Activated naive CD4-positive, alpha-beta T cell treated with anti-CD3 and anti-CD28 coated beads for 36 hours (primary cell): ENCODE measurements at regions not wholly inside any gene's neighbourhood (a gene's known extent, or its start where the extent isn't known, plus 50 kb on each side); places are given as distances from the start of the nearest gene placed in this dataset.

ENCODE experiments used
- CTCF ChIA-PET: fragments of 350-600 bp; sonication (Branson Sonifier 250); formaldehyde crosslinking; loops from one replicate; lab custom pipeline; 2021; ENCODE audit warnings: antibody characterized with exemption; lab: Charles Lee
- DNase-seq: peaks from one replicate; pipeline ENCODE4 v3.0.0-alpha.2; 2020
- H3K27ac Mint-ChIP-seq: one replicate; pipeline ENCODE4 v1.8.0; 2021; ENCODE audit warnings: mild to moderate bottlenecking, mixed read lengths
- H3K27me3 Mint-ChIP-seq: one replicate; pipeline ENCODE4 v1.8.0; 2021; ENCODE audit warnings: low read depth, mixed read lengths
- H3K36me3 Mint-ChIP-seq: one replicate; pipeline ENCODE4 v1.8.0; 2021; ENCODE audit warnings: low read depth, mixed read lengths
- H3K4me1 Mint-ChIP-seq: one replicate; pipeline ENCODE4 v1.8.0; 2021; ENCODE audit warnings: low read depth, mixed read lengths
- H3K4me3 Mint-ChIP-seq: one replicate; pipeline ENCODE4 v1.8.0; 2021; ENCODE audit warnings: mild to moderate bottlenecking, moderate library complexity, mixed read lengths
- H3K9me3 Mint-ChIP-seq: one replicate; pipeline ENCODE4 v1.8.0; 2021; ENCODE audit warnings: mixed read lengths
- intact Hi-C: fragments of 100-400 bp; cut with micrococcal nuclease; formaldehyde crosslinking; loops from one replicate; pipeline ENCODE4 v1.15.1; 2023

DNA sequence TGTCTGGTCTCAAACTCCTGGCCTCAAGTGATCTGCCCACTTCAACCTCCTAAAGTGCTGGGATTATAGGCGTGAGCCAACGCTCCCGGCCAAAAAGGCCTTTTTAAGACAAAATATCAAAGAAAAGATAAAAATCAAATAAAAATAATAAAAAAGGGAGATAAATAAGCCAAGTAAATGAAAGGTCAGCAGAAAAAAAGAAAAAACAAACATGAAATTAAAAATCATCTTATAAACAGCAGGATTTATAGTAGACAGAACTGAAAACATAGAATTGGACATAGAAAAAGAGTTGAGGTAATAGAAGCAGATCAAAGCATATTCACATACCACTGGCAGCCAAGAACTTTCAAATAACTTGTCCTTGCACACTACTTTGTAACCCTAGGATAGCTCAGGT, 983.4 kb downstream of the ROBO2 start:
- Mint-ChIP-seq H3K36me3 (no peaks in the 10 kb centered on the region), H3K27ac (no peak overlapping the region), H3K27me3 (no peaks in the 10 kb centered on the region), H3K4me3 (no peak overlapping the region), H3K9me3 (peaks cover 19% of the 10 kb centered on the region), H3K4me1 (no peaks in the 10 kb centered on the region)
- DNase-seq, result no peak
- intact Hi-C loops, result no loop called here
- CTCF ChIA-PET, result no interaction called here

DNA sequence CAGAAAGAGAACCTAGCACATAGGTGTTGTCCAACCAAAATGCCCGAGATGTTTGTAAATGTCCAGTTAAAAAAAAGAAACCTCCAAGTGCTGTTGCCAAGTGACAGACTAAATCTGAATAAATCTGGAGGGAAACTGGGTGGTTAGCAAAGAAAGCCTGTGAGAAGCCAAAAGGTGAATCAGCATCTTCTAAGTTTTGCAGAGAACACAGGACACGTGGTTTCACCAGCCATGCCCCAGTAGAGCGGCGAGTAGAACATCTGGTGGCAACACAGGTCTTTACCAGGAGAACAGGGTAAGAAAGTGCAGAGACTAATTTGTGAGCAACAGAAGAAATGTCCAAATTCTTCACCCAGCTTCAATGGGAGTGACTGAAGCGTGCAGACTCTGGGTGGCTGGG, 986.0 kb downstream of the ROBO2 start:
- CTCF ChIA-PET, result interaction anchor here (0.6 kb wide), 1 partner anchor 1487 kb away, joined by 5 read pairs; no protein-coding TSS in a partner anchor
- H3K4me3 Mint-ChIP-seq, result no peak overlapping the region
- no peaks in the 10 kb centered on the region for H3K27me3 Mint-ChIP-seq
- no peaks in the 10 kb centered on the region for H3K36me3 Mint-ChIP-seq
- H3K9me3 Mint-ChIP-seq, result peaks cover 22% of the 10 kb centered on the region
- H3K4me1 Mint-ChIP-seq, result no peaks in the 10 kb centered on the region
- intact Hi-C loops, result no loop called here
- DNase-seq, result no peak
- no peak overlapping the region for H3K27ac Mint-ChIP-seq

DNA sequence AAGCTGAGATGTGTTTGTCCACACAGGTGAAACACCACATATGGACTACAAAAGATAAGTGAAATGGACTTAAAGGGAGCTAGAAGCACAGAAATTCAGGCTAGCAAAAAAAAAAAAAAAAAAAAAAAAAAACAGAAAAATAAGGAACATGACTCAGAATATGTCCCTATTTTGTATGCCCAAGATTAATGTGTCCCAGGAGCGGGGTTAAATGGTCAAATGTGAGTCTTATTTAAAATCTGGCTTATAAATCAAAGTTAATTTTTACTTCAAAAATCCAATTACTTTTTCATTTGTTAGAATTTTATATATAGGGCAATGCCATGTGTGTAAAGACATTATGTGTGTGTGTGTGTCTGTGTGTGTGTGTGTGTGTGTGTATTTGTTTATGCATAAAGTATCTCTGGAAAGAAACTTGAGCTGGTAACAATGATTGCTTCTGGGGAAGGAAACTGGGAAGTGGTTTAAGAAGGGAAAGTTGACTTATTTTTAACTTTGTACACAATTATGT, 986.5 kb downstream of the ROBO2 start:
- Mint-ChIP-seq H3K9me3 (peaks cover 22% of the 10 kb centered on the region), H3K27ac (no peak overlapping the region), H3K36me3 (no peaks in the 10 kb centered on the region), H3K4me1 (no peaks in the 10 kb centered on the region), H3K4me3 (no peak overlapping the region), H3K27me3 (no peaks in the 10 kb centered on the region)
- DNase-seq, result no peak
- intact Hi-C loops, result no loop called here
- CTCF ChIA-PET, result interaction anchor here (0.6 kb wide), 1 partner anchor 1487 kb away, joined by 5 read pairs; no protein-coding TSS in a partner anchor

DNA sequence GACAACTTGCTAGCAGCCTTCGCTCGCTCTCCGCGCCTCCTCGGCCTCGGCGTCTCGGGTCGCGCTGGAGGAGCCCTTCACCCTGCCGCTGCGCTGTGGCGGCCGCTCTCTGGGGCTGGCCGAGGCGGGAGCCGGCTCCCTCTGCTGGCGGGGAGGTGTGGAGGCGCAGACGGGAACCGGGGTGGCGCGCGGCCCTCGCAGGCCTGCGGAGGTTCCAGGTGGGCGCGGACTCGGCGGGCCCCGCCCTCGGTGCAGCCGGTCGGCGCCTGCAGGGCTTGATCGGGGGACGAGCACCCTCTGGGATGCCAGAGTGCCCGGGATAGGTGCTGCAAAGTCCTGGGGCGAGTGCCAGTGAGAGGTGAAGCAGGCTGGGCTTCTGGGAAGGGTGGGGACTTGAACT, 989.9 kb downstream of the ROBO2 start:
- intact Hi-C loops, result no loop called here
- H3K9me3 Mint-ChIP-seq, result peaks cover 16% of the 10 kb centered on the region
- no peak overlapping the region for H3K27ac Mint-ChIP-seq
- H3K4me3 Mint-ChIP-seq, result no peak overlapping the region
- no peaks in the 10 kb centered on the region for H3K36me3 Mint-ChIP-seq
- DNase-seq, result no peak
- no peaks in the 10 kb centered on the region for H3K4me1 Mint-ChIP-seq
- CTCF ChIA-PET, result no interaction called here
- no peaks in the 10 kb centered on the region for H3K27me3 Mint-ChIP-seq

DNA sequence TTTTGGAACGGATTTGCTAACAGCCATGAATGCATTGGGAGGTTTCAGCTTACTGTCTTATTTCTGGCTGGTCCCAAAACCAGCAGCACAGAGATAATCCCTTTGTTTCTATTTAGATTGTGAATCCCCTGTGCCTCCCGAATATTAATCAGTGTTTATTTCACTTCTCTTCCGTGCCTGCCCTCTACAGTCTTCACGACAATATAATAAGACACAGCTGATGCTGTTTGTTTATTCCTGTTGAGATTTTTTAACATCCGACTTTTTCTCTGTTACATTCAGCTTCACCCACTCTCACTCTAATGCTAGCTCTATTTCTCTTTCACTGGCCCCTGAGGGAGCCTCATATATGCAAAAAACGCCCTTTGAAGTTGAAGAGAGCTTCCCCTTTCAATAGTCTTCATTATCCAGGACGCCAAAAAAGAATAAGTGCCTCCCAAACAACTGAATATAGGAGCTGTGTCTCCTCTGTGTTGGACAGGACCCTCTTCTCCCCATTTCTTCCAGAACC, 995.3 kb downstream of the ROBO2 start:
- no peaks in the 10 kb centered on the region for H3K36me3 Mint-ChIP-seq
- H3K4me3 Mint-ChIP-seq, result no peak overlapping the region
- no peak overlapping the region for H3K27ac Mint-ChIP-seq
- no peak for DNase-seq
- intact Hi-C loops, result no loop called here
- CTCF ChIA-PET, result no interaction called here
- peaks cover 3% of the 10 kb centered on the region for H3K9me3 Mint-ChIP-seq
- H3K27me3 Mint-ChIP-seq, result no peaks in the 10 kb centered on the region
- no peaks in the 10 kb centered on the region for H3K4me1 Mint-ChIP-seq

DNA sequence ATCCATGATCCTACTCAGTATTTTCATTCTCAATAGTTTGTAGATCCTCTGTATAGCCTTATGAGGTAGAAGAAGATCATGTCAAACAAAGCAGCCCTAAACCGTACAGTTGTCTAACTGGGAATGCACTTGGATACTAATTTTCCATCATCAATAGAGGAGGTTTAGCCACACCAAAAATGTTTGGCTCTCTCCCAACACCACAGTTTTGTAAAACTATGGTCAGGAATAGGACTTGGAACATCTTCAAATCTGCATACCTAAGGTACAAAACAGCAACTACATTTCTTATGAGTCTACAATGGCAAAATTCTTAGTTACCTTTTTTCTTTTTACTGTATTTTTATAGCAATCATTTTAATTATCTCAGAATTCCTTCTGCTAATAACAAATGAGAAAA, 1001.6 kb downstream of the ROBO2 start:
- Mint-ChIP-seq H3K27ac (no peak overlapping the region), H3K4me3 (no peak overlapping the region), H3K36me3 (no peaks in the 10 kb centered on the region), H3K4me1 (no peaks in the 10 kb centered on the region), H3K9me3 (peaks cover 8% of the 10 kb centered on the region), H3K27me3 (no peaks in the 10 kb centered on the region)
- CTCF ChIA-PET, result no interaction called here
- intact Hi-C loops, result no loop called here
- DNase-seq, result no peak

DNA sequence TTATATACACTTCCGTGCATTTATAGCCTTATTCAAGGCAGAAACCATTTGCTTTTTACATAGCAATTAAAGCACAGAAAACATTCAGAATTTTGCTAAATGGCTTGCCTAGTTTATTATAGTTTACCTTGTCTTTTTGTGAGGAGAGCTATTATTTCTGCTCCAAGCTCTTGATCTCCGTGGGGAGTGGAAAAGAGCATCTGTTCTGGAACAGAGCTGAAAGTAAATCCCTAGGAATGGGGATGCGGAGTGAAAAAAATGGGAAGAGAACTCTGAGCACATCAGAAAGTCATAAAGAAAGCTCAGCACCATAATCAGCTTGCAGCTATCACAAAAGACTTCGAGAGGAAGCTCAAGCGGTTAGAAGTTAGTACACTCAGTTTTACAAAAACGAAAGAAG, 1006.7 kb downstream of the ROBO2 start:
- CTCF ChIA-PET, result no interaction called here
- Mint-ChIP-seq H3K4me1 (no peaks in the 10 kb centered on the region), H3K9me3 (peaks cover 6% of the 10 kb centered on the region), H3K4me3 (no peak overlapping the region), H3K36me3 (no peaks in the 10 kb centered on the region), H3K27me3 (no peaks in the 10 kb centered on the region), H3K27ac (no peak overlapping the region)
- DNase-seq, result no peak
- intact Hi-C loops, result no loop called here

DNA sequence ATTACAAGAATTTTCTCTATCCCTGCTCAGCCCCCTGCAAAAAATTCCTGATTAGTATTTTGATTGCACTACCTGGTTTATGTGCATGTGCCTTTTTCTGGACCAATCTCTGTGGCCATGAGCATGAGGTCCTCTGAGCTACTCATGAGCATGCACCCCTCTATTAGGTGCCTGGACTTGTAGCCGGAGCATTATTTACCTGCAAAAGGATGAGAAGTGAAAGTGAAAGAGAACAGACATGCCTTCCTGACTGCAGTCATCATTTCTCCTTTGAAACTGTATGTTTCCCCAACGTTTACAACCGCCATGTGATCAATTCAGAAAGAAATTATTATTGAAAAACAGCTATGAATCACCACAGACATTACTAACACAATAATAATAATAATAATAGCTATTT, 1008.8 kb downstream of the ROBO2 start:
- Mint-ChIP-seq H3K27ac (no peak overlapping the region), H3K4me1 (no peaks in the 10 kb centered on the region), H3K36me3 (no peaks in the 10 kb centered on the region), H3K27me3 (no peaks in the 10 kb centered on the region), H3K9me3 (peaks cover 8% of the 10 kb centered on the region), H3K4me3 (no peak overlapping the region)
- CTCF ChIA-PET, result no interaction called here
- intact Hi-C loops, result no loop called here
- no peak for DNase-seq

DNA sequence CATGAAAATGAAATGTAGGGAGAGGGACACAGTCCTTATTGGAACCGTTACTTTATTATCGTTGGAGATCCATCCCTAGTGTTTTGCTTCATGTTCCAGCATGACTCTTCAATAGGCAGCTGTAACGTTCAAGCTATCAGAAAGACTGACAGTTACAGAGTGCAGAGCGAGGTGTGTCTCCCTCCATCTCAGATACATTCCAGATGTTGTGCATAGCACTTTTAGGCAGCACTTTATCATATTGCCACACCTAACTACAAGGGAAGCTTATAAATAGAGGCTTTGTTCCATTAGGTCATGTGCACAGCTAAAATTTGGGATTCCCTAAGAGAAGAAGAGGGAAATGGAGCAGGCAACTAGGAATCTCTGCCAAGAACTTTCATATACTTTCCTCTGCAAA, 1009.6 kb downstream of the ROBO2 start:
- Mint-ChIP-seq H3K36me3 (no peaks in the 10 kb centered on the region), H3K4me1 (no peaks in the 10 kb centered on the region), H3K27ac (no peak overlapping the region), H3K9me3 (peaks cover 8% of the 10 kb centered on the region), H3K4me3 (no peak overlapping the region), H3K27me3 (no peaks in the 10 kb centered on the region)
- intact Hi-C loops, result no loop called here
- CTCF ChIA-PET, result no interaction called here
- no peak for DNase-seq

DNA sequence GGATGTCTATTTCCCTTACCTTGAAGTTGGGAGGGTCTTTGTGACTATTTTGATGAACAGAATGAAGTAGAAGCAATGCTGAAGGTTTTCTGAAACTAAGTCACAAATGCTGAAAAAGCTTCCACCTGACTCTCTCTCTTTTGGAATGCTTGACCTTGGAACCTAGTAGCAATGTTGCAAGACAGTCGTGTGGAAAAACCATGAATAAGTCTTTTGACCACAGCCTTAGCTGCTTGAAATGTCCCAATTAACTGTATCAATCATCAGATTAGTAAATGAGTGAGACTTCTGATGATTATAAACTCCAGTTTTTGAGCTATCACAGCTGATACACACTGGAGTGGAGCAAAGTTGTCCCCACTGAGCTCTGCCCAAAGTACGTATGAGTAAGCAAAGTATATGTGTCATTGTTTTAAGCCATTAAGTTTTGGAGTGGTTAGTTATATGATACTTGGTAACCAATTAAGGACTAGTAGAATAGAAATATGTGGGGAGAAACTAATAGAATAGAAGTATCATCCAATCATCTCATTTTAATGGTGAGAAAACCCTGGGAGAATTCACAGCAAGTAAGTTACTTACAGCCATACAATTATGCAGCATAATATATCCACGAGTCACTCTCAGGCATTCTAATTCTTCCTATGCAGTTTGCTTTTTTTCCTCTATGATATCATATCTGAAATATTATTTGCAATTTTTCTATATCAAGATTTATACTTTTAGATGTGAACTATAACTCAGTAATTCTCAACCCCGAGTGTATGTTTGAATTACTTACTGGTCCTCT, 1010.6 kb downstream of the ROBO2 start:
- Mint-ChIP-seq H3K27ac (no peak overlapping the region), H3K9me3 (peaks cover 10% of the 10 kb centered on the region), H3K4me3 (no peak overlapping the region), H3K4me1 (no peaks in the 10 kb centered on the region), H3K36me3 (no peaks in the 10 kb centered on the region), H3K27me3 (no peaks in the 10 kb centered on the region)
- CTCF ChIA-PET, result no interaction called here
- no peak for DNase-seq
- intact Hi-C loops, result no loop called here

DNA sequence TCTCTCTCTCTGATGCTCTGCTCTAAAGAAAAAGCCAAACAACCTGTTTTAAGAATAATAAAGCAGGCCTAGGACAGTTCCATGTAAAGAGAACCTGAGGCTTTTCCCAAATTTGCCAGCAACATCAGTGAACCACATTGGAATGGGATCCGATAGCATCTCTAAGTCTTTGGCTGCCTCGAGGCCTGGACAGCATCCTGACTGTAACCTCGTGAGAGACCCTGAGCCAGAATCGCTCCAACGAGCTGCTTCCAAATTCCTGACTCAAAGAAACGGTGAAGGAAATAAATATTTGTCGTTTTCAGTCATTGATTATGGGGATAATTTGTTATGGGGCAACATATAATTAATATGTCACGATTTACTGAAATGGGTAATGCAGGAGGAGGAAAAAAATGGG, 1012.8 kb downstream of the ROBO2 start:
- H3K36me3 Mint-ChIP-seq, result no peaks in the 10 kb centered on the region
- no peak for DNase-seq
- no peak overlapping the region for H3K4me3 Mint-ChIP-seq
- no peak overlapping the region for H3K27ac Mint-ChIP-seq
- H3K4me1 Mint-ChIP-seq, result no peaks in the 10 kb centered on the region
- intact Hi-C loops, result no loop called here
- H3K9me3 Mint-ChIP-seq, result peaks cover 11% of the 10 kb centered on the region
- CTCF ChIA-PET, result no interaction called here
- no peaks in the 10 kb centered on the region for H3K27me3 Mint-ChIP-seq

DNA sequence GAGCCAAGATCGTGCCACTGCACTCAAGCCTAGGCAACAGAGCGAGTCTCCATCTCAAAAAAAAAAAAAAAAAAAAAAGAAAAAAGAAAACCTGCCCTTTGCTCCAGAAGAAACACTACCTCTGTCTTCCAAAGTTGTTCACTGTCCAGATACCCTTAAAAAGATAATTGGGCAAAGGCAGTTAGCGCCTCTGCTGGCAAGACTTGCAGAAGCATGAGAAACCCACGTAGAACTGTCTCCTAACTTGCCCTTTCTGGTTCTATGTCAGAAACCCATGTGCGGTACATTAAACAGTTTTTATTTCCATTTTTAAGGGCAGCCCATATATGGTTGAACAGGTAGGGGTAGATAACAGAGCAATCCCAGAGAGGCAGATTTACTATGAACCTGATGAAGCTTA, 1026.4 kb downstream of the ROBO2 start:
- Mint-ChIP-seq H3K27ac (no peak overlapping the region), H3K4me3 (no peak overlapping the region), H3K9me3 (peaks cover 4% of the 10 kb centered on the region), H3K27me3 (no peaks in the 10 kb centered on the region), H3K36me3 (no peaks in the 10 kb centered on the region), H3K4me1 (no peaks in the 10 kb centered on the region)
- DNase-seq, result no peak
- intact Hi-C loops, result no loop called here
- CTCF ChIA-PET, result no interaction called here

DNA sequence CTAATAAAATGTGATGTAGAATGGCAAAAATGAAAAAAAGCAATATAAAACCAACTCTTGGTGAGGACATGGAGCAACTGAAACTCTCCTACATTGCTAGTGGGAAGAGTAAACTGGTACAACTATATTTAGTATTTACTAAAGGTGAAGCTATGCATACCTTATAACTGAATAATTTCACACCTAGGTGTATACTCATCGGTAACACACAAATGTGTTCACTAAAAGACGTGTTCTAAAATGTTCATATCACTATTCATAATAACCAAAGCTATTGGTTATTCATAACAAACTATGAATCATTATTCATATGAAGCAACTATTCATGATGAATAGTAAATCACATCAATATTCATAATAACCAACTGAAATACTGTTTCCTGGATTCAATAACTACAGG, 1030.3 kb downstream of the ROBO2 start:
- Mint-ChIP-seq H3K27ac (no peak overlapping the region), H3K36me3 (no peaks in the 10 kb centered on the region), H3K27me3 (no peaks in the 10 kb centered on the region), H3K4me1 (no peaks in the 10 kb centered on the region), H3K9me3 (peaks cover 15% of the 10 kb centered on the region), H3K4me3 (no peak overlapping the region)
- no peak for DNase-seq
- CTCF ChIA-PET, result no interaction called here
- intact Hi-C loops, result no loop called here
